GM12864 (cell line): ENCODE measurements at regions not wholly inside any gene's neighbourhood (a gene's known extent, or its start where the extent isn't known, plus 50 kb on each side); places are given as distances from the start of the nearest gene placed in this dataset.

ENCODE experiments used
- DNase-seq: peaks from one replicate; pipeline ENCODE4 v3.0.0-alpha.2; 2011; ENCODE audit warnings: low read depth
- H3K4me3 ChIP-seq: 2 replicates; pipeline ENCODE4 v1.5.1; 2011; ENCODE audit warnings: mild to moderate bottlenecking, low read depth, low read length, control low read depth
- TF ChIP-seq, protein P1 (sequence below): IDR thresholded peaks from 2 replicates; pipeline ENCODE4 v1.5.1; 2011; ENCODE audit warnings: low read depth, mild to moderate bottlenecking, moderate library complexity, low read length, control low read depth, inconsistent platforms; ENCODE audit errors: missing control alignments

- TF ChIP-seq, protein P1, sequence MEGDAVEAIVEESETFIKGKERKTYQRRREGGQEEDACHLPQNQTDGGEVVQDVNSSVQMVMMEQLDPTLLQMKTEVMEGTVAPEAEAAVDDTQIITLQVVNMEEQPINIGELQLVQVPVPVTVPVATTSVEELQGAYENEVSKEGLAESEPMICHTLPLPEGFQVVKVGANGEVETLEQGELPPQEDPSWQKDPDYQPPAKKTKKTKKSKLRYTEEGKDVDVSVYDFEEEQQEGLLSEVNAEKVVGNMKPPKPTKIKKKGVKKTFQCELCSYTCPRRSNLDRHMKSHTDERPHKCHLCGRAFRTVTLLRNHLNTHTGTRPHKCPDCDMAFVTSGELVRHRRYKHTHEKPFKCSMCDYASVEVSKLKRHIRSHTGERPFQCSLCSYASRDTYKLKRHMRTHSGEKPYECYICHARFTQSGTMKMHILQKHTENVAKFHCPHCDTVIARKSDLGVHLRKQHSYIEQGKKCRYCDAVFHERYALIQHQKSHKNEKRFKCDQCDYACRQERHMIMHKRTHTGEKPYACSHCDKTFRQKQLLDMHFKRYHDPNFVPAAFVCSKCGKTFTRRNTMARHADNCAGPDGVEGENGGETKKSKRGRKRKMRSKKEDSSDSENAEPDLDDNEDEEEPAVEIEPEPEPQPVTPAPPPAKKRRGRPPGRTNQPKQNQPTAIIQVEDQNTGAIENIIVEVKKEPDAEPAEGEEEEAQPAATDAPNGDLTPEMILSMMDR, result no peak
- DNase-seq, result no peak
- H3K4me3 ChIP-seq, result no peak overlapping the region
These were observed 757.3 kb upstream of the PABPC4L start for GRCh38 chr4:134958862-134959261.

GRCh38 chr4:134955059-134955458, 753.5 kb upstream of the PABPC4L start:
- DNase-seq, result no peak
- TF ChIP-seq, protein P1, result no peak
- no peak overlapping the region for H3K4me3 ChIP-seq

DNA sequence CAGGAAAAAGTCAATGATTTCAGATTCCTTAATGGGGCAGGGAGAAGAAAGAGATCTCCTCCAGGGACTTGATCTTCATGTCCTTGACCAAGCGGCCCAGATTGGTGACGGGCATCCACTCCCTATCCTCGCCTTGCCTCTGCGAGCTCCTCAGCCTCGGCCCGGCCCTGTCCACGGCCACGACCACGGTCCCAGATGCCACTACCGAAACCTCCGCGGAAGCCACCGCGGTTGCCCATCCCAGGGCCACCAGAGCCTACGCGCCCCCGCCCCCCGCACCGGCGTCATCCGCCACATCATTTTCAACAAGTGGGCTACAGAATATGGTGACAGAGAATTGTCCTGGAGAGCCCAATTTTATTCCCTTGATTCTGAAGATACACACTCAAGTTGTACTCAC, 751.2 kb upstream of the PABPC4L start:
- TF ChIP-seq, protein P1, result no peak
- DNase-seq, result no peak
- no peak overlapping the region for H3K4me3 ChIP-seq

DNA sequence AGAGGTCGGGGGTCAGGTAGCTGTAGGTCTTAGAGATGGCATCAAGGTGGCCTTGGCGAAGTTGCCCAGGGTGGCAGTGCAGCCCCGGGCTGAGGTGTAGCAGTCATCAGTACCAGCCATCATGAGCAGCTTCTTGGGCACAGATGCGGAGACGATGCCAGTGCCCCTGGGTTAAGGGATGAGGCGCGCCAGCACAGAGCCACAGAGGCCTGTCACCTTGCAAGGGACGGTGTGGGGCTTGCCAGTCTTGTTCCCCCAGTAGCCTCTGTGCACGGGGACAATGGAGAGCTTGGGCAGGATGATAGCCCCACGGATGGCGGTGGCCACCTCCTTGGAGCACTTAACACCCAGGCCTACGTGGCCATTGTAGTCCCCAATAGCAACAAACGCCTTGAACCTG, 750.7 kb upstream of the PABPC4L start:
- no peak for DNase-seq
- TF ChIP-seq, protein P1, result no peak
- no peak overlapping the region for H3K4me3 ChIP-seq

DNA sequence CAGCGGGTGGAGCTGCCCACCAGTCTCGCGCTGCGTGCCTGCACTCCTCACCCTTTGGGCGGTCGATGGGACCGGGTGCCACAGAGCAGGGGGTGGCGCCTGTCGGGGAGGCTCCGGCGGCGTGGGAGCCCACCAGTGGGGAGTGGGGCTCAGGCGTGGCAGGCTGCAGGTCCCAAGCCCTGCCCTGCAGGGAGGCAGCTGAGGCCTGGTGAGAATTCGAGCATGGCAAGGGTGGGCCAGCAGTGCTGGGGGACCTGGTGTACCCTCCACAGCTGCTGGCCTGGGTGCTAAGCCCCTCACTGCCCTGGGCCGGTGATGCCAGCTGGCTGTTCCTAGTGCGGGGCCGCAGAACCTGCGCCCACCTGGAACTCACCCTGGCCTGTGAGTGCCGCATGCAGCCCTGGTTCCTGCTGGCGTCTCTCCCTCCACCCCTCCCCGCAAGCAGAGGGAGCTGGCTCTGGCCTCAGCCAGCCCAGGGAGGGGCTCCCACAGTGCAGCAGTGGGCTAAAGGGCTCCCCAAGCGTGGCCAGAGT, 746.6 kb upstream of the PABPC4L start:
- TF ChIP-seq, protein P1, result no peak
- DNase-seq, result no peak
- H3K4me3 ChIP-seq, result no peak overlapping the region

DNA sequence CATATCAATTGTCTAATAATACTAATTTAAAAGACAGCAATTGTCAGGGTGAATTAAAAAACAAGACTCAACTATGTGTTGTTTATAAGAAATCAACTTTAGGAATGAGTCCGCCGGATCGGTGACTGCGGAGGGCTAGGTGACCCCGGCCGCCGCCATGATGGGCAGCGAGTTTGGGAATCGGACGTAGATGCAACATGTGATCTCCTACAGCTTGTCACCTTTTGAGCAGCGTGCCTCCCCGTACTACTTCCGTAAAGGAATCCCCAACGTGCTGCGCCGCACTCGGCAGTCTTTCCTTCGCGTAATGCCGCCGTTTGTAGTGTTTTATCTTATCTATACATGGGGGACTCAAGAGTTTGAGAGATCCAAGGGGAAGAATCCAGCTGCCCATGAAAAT, 742.5 kb upstream of the PABPC4L start:
- no peak overlapping the region for H3K4me3 ChIP-seq
- TF ChIP-seq, protein P1, result no peak
- DNase-seq, result no peak

- TF ChIP-seq, protein P1, result no peak
- no peak for DNase-seq
- no peak overlapping the region for H3K4me3 ChIP-seq
These were observed 734.4 kb upstream of the PABPC4L start for GRCh38 chr4:134936014-134936413.
